Choroid plexus epithelial cell (primary cell): ENCODE measurements at regions not wholly inside any gene's neighbourhood (a gene's known extent, or its start where the extent isn't known, plus 50 kb on each side); places are given as distances from the start of the nearest gene placed in this dataset.
"Not testable (repeated sequence)": the region's sequence is repeated elsewhere in the genome, so short reads cannot be mapped to it uniquely, and the experiment has no call there.

Source experiments
- DNase-seq: peaks from one replicate; pipeline ENCODE4 v3.0.0-alpha.2; 2010; ENCODE audit warnings: low read depth
- H3K4me3 ChIP-seq: 2 replicates; pipeline ENCODE4 v1.5.1; 2011; ENCODE audit warnings: low read depth, mild to moderate bottlenecking, control low read depth, low read length, moderate library complexity
- CTCF ChIP-seq: conservative IDR thresholded peaks from 2 replicates; pipeline ENCODE4 v1.5.1; 2011; ENCODE audit warnings: low read depth, mild to moderate bottlenecking, control low read depth, inconsistent platforms, low read length, moderate library complexity

- TF ChIP-seq CTCF = no peak
- DNase-seq = peak; percentile 98
- H3K4me3 ChIP-seq = no peak overlapping the region
Measured at GRCh38 chr5:124824637-124825158, 78.3 kb upstream of the ZNF608 start.

GRCh38 chr5:124825250-124825982 is 79.0 kb upstream of the ZNF608 start:
- DNase-seq = peak; percentile 27
- no peak overlapping the region for H3K4me3 ChIP-seq
- TF ChIP-seq CTCF = no peak

GRCh38 chr5:124825983-124826337 is 79.5 kb upstream of the ZNF608 start:
- no peak for DNase-seq
- no peak overlapping the region for H3K4me3 ChIP-seq
- no peak for TF ChIP-seq CTCF

GRCh38 chr5:124828731-124829234 is 82.3 kb upstream of the ZNF608 start:
- DNase-seq = no peak
- no peak for TF ChIP-seq CTCF
- H3K4me3 ChIP-seq = no peak overlapping the region

GRCh38 chr5:124831687-124832240 is 85.3 kb upstream of the ZNF608 start:
- TF ChIP-seq CTCF = no peak
- H3K4me3 ChIP-seq = no peak overlapping the region
- no peak for DNase-seq

GRCh38 chr5:124832510-124832909 is 86.1 kb upstream of the ZNF608 start:
- no peak for DNase-seq
- no peak overlapping the region for H3K4me3 ChIP-seq
- no peak for TF ChIP-seq CTCF

GRCh38 chr5:124836314-124836713 is 89.9 kb upstream of the ZNF608 start:
- H3K4me3 ChIP-seq, DNase-seq: not testable (repeated sequence)
